Fibroblast of mammary gland (primary cell): ENCODE measurements at regions not wholly inside any gene's neighbourhood (a gene's known extent, or its start where the extent isn't known, plus 50 kb on each side); places are given as distances from the start of the nearest gene placed in this dataset.

Experiments
- DNase-seq: peaks from one replicate; pipeline ENCODE4 v3.0.0-alpha.2; 2010; ENCODE audit warnings: low read depth
- H3K4me3 ChIP-seq: 2 replicates; pipeline ENCODE4 v1.5.1; 2011; ENCODE audit warnings: low read depth, mild to moderate bottlenecking, low read length, moderate library complexity; ENCODE audit not compliant: control insufficient read depth
- TF ChIP-seq, protein P1 (sequence below): conservative IDR thresholded peaks from 2 replicates; pipeline ENCODE4 v1.5.1; 2011; ENCODE audit warnings: low read depth, low read length, inconsistent platforms; ENCODE audit not compliant: control insufficient read depth, insufficient read depth

DNA sequence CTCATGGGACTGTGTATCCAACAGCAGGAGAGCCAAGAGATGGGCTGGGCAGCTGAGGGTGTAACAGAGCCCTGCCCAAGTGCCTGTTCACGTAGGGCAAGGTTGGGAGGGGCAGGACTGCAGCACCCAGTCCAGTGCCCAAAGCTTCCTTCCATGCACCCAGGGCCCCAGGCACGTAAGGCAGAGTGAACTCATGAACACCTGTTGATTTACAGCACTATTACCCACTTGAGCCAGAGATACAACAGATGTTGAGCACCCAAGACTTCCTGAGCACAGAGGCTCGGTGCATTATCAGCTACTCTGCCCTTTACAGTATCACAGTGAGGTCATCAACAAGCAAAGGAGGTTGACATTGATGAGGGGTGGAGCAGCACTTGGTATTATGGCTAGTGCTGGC, 50.2 kb upstream of the FHL2 start:
- no peak overlapping the region for H3K4me3 ChIP-seq
- DNase-seq, result no peak
- TF ChIP-seq, protein P1, sequence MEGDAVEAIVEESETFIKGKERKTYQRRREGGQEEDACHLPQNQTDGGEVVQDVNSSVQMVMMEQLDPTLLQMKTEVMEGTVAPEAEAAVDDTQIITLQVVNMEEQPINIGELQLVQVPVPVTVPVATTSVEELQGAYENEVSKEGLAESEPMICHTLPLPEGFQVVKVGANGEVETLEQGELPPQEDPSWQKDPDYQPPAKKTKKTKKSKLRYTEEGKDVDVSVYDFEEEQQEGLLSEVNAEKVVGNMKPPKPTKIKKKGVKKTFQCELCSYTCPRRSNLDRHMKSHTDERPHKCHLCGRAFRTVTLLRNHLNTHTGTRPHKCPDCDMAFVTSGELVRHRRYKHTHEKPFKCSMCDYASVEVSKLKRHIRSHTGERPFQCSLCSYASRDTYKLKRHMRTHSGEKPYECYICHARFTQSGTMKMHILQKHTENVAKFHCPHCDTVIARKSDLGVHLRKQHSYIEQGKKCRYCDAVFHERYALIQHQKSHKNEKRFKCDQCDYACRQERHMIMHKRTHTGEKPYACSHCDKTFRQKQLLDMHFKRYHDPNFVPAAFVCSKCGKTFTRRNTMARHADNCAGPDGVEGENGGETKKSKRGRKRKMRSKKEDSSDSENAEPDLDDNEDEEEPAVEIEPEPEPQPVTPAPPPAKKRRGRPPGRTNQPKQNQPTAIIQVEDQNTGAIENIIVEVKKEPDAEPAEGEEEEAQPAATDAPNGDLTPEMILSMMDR, result no peak
